GM18858 (cell line): ENCODE measurements at regions not wholly inside any gene's neighbourhood (a gene's known extent, or its start where the extent isn't known, plus 50 kb on each side); places are given as distances from the start of the nearest gene placed in this dataset.
"Not testable (repeated sequence)": the region's sequence is repeated elsewhere in the genome, so short reads cannot be mapped to it uniquely, and the experiment has no call there.

Experiments
- ATAC-seq: cut with Tn5 transposase; IDR thresholded peaks from one replicate; pipeline ENCODE4 v1.9.1; 2021; ENCODE audit not compliant: unreplicated experiment

GRCh38 chr2:48209214-48209885 is 105.1 kb upstream of the FOXN2 start:
- no peak for ATAC-seq

DNA sequence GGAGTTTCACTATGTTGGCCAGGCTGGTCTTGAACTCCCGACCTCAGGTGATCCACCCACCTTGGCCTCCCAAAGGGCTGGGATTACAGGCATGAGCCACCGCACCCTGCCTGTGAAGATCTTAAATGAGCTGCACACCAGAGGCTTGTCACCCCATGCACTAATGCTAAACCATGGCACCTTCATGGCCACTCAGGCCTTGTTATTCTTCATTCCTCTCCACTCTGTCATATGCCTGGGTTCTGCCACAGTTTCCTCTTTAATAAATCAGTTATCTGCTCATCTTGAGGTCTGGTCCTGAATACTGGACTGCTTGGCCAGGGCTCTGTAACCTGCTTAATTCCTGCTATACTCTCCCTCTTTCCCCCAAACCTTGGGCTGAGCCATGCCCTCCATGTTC is 104.3 kb upstream of the FOXN2 start:
- no peak for ATAC-seq

DNA sequence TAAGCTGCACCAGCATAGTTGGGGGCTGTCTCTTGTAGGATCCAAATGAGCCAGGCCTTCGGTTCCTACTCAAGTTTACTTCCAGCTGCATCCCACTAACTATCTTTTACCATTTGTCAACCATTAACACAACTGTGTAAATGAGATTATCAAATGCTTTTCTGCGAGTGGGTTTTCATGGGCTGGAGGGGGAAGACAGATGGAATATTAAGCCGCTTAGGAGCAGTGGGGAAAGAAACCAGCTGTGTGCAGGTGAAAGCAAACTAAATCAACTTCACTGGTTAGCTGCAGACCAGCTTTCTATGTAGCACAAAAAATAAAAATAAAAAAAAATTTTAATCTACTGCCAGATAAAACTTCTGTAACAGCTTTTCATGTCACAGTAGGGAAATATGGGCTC is 100.8 kb upstream of the FOXN2 start:
- no peak for ATAC-seq

- ATAC-seq = no peak
These were observed 96.3 kb upstream of the FOXN2 start for GRCh38 chr2:48218169-48218568.

GRCh38 chr2:48219234-48219554 is 95.3 kb upstream of the FOXN2 start:
- ATAC-seq = no peak

DNA sequence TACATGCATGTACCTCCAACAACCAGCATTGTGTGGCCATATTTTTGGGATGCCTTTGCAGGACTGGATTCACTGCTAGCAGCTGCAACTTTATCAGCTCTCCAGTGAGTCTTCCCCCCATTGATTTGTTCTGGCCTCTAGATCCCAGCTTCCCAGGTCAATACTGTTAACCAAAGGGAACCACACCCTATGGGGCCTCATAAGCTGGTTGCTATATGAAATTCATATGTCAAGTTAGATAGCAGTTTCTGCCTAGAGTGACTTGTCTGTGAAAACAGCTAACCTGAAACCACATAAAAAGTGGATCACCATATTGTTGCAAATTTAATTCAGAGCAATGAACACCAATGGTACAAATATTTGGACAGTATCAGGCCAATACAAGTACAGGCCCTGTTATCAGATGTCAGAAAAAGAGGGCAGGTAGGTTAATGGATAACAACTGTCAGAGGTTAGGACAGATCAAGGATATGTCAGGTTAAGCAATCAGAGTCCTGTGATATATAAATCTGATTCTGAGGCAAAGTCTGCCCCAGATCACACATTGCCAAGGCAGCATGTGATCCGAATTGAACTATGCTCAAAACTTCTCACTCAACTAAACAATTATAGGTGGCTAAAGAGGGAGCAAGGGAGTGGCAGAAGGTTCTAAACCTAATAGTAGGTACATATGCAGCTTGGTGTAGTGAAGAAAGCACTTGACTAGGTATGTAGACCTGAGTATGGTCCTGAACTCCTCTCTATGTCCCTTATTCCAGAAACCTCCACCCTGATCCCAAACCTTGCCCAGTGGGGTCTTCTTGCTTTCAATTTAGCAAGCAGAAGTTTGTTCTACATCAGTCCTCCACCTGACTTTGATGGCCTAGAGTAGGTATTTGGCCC is 94.7 kb upstream of the FOXN2 start:
- ATAC-seq = no peak

DNA sequence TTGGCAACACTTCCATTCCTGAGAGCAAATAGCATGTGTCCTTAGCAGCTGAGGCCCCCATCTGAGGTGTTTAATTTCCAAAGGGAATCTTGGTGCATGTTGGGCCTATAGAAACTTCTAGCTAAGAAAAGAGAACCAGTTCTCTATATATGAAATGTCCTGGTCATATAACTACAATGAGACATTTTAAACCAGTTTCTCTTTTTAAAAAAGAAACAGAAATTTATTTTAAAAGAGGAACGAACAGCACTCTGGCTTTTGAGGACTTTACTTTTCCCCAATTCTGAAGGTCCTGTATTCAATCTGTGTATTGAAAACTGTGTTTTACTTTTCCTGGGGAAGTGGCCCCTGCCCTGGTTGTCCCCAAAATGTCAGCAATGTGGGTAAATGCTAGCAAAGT is 94.0 kb upstream of the FOXN2 start:
- ATAC-seq = no peak

DNA sequence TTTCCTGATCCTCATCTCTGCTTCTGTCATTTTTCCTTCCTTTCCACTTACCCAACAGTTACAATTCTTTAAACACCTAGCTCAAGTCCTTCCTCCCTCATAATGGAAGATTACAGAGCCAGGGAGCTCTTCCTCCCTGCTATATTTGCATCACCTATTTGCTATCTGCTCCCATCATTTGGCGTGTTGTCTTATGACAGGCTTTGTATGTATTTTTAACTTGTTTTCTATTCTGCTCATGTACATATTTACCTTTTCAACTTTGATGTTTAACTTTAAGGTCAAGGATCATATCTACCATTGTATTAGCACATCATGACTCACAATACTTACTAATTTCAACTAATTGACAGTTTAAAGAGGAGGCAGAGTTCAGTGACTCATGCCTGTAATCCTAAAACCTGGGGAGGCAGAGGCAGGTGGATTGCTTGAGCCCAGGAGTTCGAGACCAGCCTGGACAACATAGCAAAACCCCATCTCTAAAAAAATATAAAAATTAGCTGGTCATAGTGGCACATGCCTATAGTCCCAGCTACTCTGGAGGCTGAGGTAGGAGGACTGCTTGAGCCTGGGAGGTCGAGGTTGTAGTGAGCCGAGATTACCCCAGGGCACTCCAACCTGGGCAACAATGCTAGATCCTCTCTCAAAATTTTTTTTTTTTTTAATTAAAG is 92.5 kb upstream of the FOXN2 start:
- ATAC-seq = no peak

GRCh38 chr2:48227617-48228344 is 86.7 kb upstream of the FOXN2 start:
- ATAC-seq = peak; percentile 80

- ATAC-seq = peak; percentile 28
These were observed 86.2 kb upstream of the FOXN2 start for GRCh38 chr2:48228345-48228684.

DNA sequence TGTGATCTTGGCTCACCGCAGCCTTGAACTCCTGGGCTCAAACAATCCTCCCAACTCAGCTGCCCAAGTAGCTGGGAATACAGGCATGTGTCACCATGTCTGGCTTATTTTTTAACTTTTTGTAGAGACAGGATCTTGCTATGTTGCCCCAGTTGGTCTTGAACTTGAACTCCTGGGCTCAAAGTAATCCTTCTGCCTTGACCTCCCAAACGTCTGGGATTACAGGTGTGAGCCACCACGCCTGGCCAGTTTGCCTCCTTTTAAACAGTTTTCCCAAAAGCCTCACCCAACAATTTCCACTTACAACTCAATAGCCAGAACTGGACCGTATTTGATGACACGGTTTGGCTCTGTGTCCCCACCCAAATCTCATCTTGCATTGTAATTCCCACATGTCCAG is 85.4 kb upstream of the FOXN2 start:
- ATAC-seq = no peak

- no peak for ATAC-seq
These were observed 83.6 kb upstream of the FOXN2 start for GRCh38 chr2:48230834-48231233.

GRCh38 chr2:48232351-48232750 is 82.1 kb upstream of the FOXN2 start:
- ATAC-seq = no peak

- no peak for ATAC-seq
These were observed 81.5 kb upstream of the FOXN2 start for GRCh38 chr2:48233005-48233404.

DNA sequence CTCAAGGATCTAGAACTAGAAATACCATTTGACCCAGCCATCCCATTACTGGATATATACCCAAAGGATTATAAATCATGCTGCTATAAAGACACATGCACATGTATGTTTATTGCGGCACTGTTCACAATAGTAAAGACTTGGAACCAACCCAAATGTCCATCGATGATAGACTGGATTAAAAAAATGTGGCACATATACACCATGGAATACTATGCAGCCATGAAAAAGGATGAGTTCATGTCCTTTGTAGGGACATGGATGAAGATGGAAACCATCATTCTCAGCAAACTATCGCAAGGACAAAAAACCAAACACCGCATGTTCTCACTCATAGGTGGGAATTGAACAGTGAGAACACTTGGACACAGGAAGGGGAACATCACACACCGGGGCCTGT is 80.7 kb upstream of the FOXN2 start:
- ATAC-seq = not testable (repeated sequence)

DNA sequence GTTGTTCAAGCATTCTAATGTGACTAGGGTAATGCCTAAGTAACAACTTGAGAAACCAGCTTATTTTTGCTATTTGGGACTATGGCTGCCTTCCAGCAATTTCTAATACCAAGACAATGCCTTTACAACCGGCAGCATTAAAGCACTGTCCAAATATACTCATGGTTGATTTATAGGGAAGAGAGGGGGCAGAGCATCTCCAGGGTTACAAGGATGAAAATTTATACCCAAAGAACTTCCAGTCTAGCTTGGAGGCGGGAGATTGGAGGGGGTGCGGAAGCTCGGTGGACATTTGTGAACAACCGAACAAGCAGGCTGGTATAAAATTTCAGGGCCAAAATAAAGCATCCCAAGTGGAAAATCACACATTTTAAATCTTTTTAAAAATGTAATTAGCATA is 79.4 kb upstream of the FOXN2 start:
- ATAC-seq = no peak

DNA sequence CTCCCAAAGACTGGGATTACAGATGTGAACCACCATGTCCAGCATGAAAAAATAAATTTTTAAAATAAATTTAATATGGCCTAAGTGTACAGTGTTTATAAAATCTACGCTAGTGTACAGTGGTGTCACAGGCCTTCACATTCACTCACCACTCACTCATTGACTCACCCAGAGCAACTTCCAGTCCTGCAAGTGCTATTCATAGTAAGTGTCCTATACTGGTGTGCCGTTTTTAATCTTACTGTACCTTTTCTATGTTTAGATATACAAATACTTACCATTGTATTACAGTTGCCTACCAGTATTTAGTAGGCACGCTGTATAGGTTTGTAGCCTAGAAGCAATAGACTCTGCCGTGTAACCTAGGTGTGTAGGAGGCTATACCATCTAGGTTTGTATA is 76.1 kb upstream of the FOXN2 start:
- no peak for ATAC-seq

DNA sequence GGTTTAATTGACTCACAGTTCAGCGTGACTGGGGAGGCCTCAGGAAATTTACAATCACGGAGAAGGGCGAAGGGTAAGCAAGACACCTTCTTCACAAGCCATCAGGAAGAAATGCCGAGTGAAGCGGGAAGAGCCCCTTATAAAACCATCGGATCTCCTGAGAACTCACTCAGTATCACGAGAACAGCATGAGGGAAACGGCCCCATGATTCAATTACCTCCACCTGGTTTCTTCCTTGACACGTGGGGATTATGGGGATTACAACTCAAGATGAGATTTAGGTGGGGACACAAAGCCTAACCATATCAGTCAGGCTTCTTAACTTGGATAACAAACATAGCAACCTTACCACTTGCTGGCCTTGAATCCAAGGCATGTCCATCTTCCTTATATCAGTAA is 73.6 kb upstream of the FOXN2 start:
- no peak for ATAC-seq

GRCh38 chr2:48247206-48247605 is 67.3 kb upstream of the FOXN2 start:
- ATAC-seq = no peak

GRCh38 chr2:48248251-48248933 is 66.1 kb upstream of the FOXN2 start:
- peak; percentile 91 for ATAC-seq

DNA sequence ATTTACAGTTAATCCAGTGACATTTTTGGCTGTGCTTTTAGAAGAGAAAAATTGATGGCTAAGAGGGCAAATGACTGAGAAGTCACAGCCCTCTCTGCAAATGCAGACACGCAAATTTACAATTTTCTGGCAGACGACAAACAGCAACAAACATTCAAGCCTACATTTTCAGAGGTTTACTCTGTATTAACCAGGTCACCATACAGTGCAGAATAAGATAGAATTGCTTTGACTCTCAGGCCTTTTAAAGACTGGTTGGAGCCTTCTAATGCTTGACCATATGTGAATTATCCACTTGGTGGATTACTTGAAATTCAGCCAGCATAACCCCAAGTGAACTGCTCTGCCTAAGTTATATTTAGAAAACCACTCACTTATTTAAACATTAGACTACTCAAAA is 65.5 kb upstream of the FOXN2 start:
- no peak for ATAC-seq
